HL-60 (cell line): ENCODE measurements at regions not wholly inside any gene's neighbourhood (a gene's known extent, or its start where the extent isn't known, plus 50 kb on each side); places are given as distances from the start of the nearest gene placed in this dataset.

ENCODE experiments used
- DNase-seq, 2 experiments: peaks; one replicate each; pipeline ENCODE4 v3.0.0-alpha.2; 2010 to 2020; ENCODE audit warnings: low read depth in 1 of 2, low spot score in 1 of 2
- H3K27ac ChIP-seq: fragments of 250-450 bp; sonication (Bioruptor Pico); replicated peaks from 2 replicates; pipeline ENCODE4 v1.5.1; 2020; ENCODE audit warnings: mild to moderate bottlenecking, moderate library complexity
- H3K27me3 ChIP-seq: fragments of 250-450 bp; sonication (Bioruptor Pico); 2 replicates; pipeline ENCODE4 v1.5.1; 2021; ENCODE audit warnings: mild to moderate bottlenecking, moderate library complexity; ENCODE audit not compliant: insufficient read depth, poor library complexity, severe bottlenecking
- H3K4me3 ChIP-seq: replicated peaks from 2 replicates; pipeline ENCODE4 v1.5.1; 2011; ENCODE audit warnings: mild to moderate bottlenecking, control low read depth, low read length; ENCODE audit not compliant: insufficient read depth
- CTCF ChIP-seq: IDR thresholded peaks from one replicate; pipeline ENCODE4 v1.5.1; 2011; ENCODE audit warnings: low read length, control low read depth, inconsistent platforms; ENCODE audit not compliant: insufficient read depth
- GABPA ChIP-seq: IDR thresholded peaks from 2 replicates; pipeline ENCODE4 v1.6.1; 2012; ENCODE audit warnings: low read depth
- POLR2AphosphoS5 ChIP-seq: IDR thresholded peaks from 2 replicates; pipeline ENCODE4 v1.6.1; 2012; ENCODE audit warnings: low read depth
- REST ChIP-seq: IDR thresholded peaks from 2 replicates; pipeline ENCODE4 v1.6.1; 2012; ENCODE audit warnings: low read depth; ENCODE audit not compliant: insufficient replicate concordance
- SPI1 ChIP-seq: IDR thresholded peaks from 2 replicates; pipeline ENCODE4 v1.6.1; 2012; ENCODE audit warnings: low read depth, mild to moderate bottlenecking, borderline replicate concordance

GRCh38 chr5:126101901-126102300, 321.3 kb upstream of the GRAMD2B start:
- Histone ChIP-seq H3K27me3 (no peaks in the 10 kb centered on the region), H3K4me3 (no peak overlapping the region), H3K27ac (no peak overlapping the region)
- no peak for DNase-seq
- TF ChIP-seq REST = no peak
- no peak for TF ChIP-seq SPI1

GRCh38 chr5:126103050-126103449, 320.2 kb upstream of the GRAMD2B start:
- Histone ChIP-seq H3K27me3 (no peaks in the 10 kb centered on the region), H3K4me3 (no peak overlapping the region), H3K27ac (no peak overlapping the region)
- DNase-seq = no peak
- TF ChIP-seq GABPA (no peak), CTCF (no peak), SPI1 (no peak), POLR2AphosphoS5 (no peak), REST (no peak)

- no peak for DNase-seq
- no peaks in the 10 kb centered on the region for H3K27me3 ChIP-seq
- no peak for TF ChIP-seq GABPA
- TF ChIP-seq SPI1 = no peak
- TF ChIP-seq REST = no peak
- no peak for TF ChIP-seq POLR2AphosphoS5
- TF ChIP-seq CTCF = no peak
- no peak overlapping the region for H3K27ac ChIP-seq
- no peak overlapping the region for H3K4me3 ChIP-seq
Measured at GRCh38 chr5:126103868-126104267, 319.3 kb upstream of the GRAMD2B start.

- H3K4me3 ChIP-seq = no peak overlapping the region
- no peak for DNase-seq
- TF ChIP-seq GABPA (no peak), SPI1 (no peak), CTCF (no peak), REST (no peak), POLR2AphosphoS5 (no peak)
- H3K27me3 ChIP-seq = no peaks in the 10 kb centered on the region
- no peak overlapping the region for H3K27ac ChIP-seq
Measured at GRCh38 chr5:126104341-126104740, 318.9 kb upstream of the GRAMD2B start.
